ENCODE measurements at regions not wholly inside any gene's neighbourhood (a gene's known extent, or its start where the extent isn't known, plus 50 kb on each side); places are given as distances from the start of the nearest gene placed in this dataset.

DNA sequence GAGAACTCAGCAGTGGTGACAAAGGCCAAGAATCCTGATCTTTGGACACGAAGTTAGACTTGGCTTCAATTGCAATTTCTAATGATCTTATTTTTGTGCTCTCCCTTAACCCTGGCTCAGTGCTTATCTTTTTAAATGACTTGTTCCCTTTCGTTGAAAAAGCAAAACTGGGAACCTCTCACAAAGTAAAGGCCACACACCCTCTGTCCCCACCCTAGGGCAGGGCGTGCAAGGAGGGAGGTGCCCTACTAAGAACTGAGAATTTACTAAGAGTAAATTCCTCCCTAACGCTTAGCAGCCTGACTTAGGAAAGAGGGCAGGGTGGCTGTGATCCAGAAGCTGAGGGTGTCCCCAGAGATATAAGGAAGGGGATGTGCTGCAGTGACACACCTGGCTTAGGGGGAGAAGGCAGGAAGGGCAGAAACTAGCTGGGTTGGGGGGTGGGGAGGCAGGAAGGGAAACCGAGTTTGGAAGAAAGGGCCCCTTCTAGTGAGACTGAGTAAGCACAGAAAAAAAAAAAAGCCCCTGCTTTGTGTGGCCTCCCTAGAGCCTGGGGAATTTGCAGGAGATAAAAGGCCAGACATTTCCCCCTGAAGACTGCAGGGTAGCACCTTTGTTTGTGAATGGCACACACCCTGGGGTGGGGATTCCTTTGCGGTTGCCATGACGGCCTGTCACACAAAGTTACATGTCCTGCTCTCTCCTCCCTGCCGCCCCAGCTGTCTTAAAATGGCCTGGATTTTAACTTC lies 435.1 kb downstream of the EFNB2 start:
- H3K9ac ChIP-seq (ENCODE audit: insufficient read depth, low read length) = no peak overlapping the region
- no peaks in the 10 kb centered on the region for H4K20me1 ChIP-seq (ENCODE audit: control insufficient read depth, extremely low read depth, insufficient read depth, low read length)
- no peaks in the 10 kb centered on the region for H3K79me2 ChIP-seq (ENCODE audit: control insufficient read depth, insufficient read depth, low read length)
- TF ChIP-seq EZH2 (IDR thresholded peaks at IDR 0.05; ENCODE audit: low read length, missing control alignments) (no peak), CTCF (conservative IDR thresholded peaks at IDR 0.05 in 1 of 2, IDR thresholded peaks at IDR 0.05 in 1 of 2; ENCODE audit: low read depth in 1 of 2, low read length in 2 of 2) (no peak)
- H3K27ac ChIP-seq (ENCODE audit: insufficient read depth, low read length) = no peak overlapping the region
- no peak overlapping the region for H3K4me2 ChIP-seq (ENCODE audit: extremely low read depth, insufficient read depth, low read length)
- no peak overlapping the region for H3K4me3 ChIP-seq (replicated peaks in 1 of 4; ENCODE audit: control extremely low read depth in 1 of 4, insufficient read depth in 1 of 4, low read depth in 3 of 4, low read length in 4 of 4)
- DNase-seq (ENCODE audit: low read depth in 2 of 2) = no peak
- H3K4me1 ChIP-seq (ENCODE audit: control insufficient read depth, extremely low read depth, insufficient read depth, low read length) = peaks cover 11% of the 10 kb centered on the region
- no peaks in the 10 kb centered on the region for H3K27me3 ChIP-seq (ENCODE audit: control insufficient read depth, insufficient read depth, low read length)
- H3K9me3 ChIP-seq (ENCODE audit: control insufficient read depth, insufficient read depth, low read depth, low read length) = no peaks in the 10 kb centered on the region
- no peak overlapping the region for H2AFZ ChIP-seq (ENCODE audit: low read length)
- no peaks in the 10 kb centered on the region for H3K36me3 ChIP-seq (ENCODE audit: control insufficient read depth, insufficient read depth, low read length)

DNA sequence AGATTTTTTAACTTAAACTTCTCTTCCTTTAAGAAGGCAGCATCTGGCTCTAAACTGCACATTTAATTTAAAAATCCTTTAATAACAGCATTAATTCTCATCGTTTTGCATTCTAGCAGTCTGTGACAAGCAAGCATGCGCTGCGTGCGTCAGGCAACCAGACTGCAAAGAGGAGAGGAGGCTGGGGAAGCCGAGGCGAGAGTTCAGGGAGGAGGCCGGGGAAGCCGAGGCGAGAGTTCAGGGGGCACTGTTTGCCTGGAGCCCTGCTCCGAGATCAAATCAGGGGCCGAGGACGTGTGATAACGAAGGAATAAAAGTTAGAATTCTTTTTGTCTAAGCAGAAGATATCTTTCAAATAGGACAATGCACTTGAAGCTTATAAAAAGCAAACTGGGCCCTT lies 435.7 kb downstream of the EFNB2 start:
- H3K4me1 ChIP-seq (ENCODE audit: control insufficient read depth, extremely low read depth, insufficient read depth, low read length) = peaks cover 8% of the 10 kb centered on the region
- H4K20me1 ChIP-seq (ENCODE audit: control insufficient read depth, extremely low read depth, insufficient read depth, low read length) = no peaks in the 10 kb centered on the region
- no peak overlapping the region for H3K4me3 ChIP-seq (replicated peaks in 1 of 4; ENCODE audit: control extremely low read depth in 1 of 4, insufficient read depth in 1 of 4, low read depth in 3 of 4, low read length in 4 of 4)
- H3K27me3 ChIP-seq (ENCODE audit: control insufficient read depth, insufficient read depth, low read length) = no peaks in the 10 kb centered on the region
- TF ChIP-seq EZH2 (IDR thresholded peaks at IDR 0.05; ENCODE audit: low read length, missing control alignments) (no peak), CTCF (conservative IDR thresholded peaks at IDR 0.05 in 1 of 2, IDR thresholded peaks at IDR 0.05 in 1 of 2; ENCODE audit: low read depth in 1 of 2, low read length in 2 of 2) (no peak)
- no peaks in the 10 kb centered on the region for H3K79me2 ChIP-seq (ENCODE audit: control insufficient read depth, insufficient read depth, low read length)
- H3K9me3 ChIP-seq (ENCODE audit: control insufficient read depth, insufficient read depth, low read depth, low read length) = no peaks in the 10 kb centered on the region
- DNase-seq (ENCODE audit: low read depth in 2 of 2) = no peak
- H3K27ac ChIP-seq (ENCODE audit: insufficient read depth, low read length) = no peak overlapping the region
- H3K4me2 ChIP-seq (ENCODE audit: extremely low read depth, insufficient read depth, low read length) = no peak overlapping the region
- no peak overlapping the region for H2AFZ ChIP-seq (ENCODE audit: low read length)
- H3K9ac ChIP-seq (ENCODE audit: insufficient read depth, low read length) = no peak overlapping the region
- no peaks in the 10 kb centered on the region for H3K36me3 ChIP-seq (ENCODE audit: control insufficient read depth, insufficient read depth, low read length)

DNA sequence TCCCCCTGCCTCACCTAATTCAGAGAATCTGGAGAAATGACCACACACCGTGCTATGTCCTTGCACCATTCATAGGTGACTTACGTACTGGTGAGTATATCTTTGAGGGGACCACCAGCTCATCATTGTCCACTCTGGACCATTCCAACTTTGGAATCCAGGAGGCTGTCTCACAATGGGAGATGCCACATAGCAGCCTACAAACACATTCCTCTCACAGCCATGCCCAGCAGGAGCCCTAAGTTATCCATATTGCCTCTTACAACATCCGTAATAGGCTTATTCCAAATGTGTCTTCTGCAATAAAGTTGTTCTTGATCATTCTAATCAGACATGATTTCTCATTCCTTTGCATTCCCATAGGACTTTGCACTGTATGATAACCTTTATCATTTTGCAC lies 436.7 kb downstream of the EFNB2 start:
- H3K27ac ChIP-seq (ENCODE audit: insufficient read depth, low read length) = no peak overlapping the region
- H3K79me2 ChIP-seq (ENCODE audit: control insufficient read depth, insufficient read depth, low read length) = no peaks in the 10 kb centered on the region
- H3K27me3 ChIP-seq (ENCODE audit: control insufficient read depth, insufficient read depth, low read length) = no peaks in the 10 kb centered on the region
- H3K4me1 ChIP-seq (ENCODE audit: control insufficient read depth, extremely low read depth, insufficient read depth, low read length) = peaks cover 4% of the 10 kb centered on the region
- no peak for DNase-seq (ENCODE audit: low read depth in 2 of 2)
- H3K9me3 ChIP-seq (ENCODE audit: control insufficient read depth, insufficient read depth, low read depth, low read length) = no peaks in the 10 kb centered on the region
- no peak overlapping the region for H3K4me3 ChIP-seq (replicated peaks in 1 of 4; ENCODE audit: control extremely low read depth in 1 of 4, insufficient read depth in 1 of 4, low read depth in 3 of 4, low read length in 4 of 4)
- no peak for TF ChIP-seq EZH2 (IDR thresholded peaks at IDR 0.05; ENCODE audit: low read length, missing control alignments)
- no peak for TF ChIP-seq CTCF (conservative IDR thresholded peaks at IDR 0.05 in 1 of 2, IDR thresholded peaks at IDR 0.05 in 1 of 2; ENCODE audit: low read depth in 1 of 2, low read length in 2 of 2)
- no peaks in the 10 kb centered on the region for H3K36me3 ChIP-seq (ENCODE audit: control insufficient read depth, insufficient read depth, low read length)
- H2AFZ ChIP-seq (ENCODE audit: low read length) = no peak overlapping the region
- H3K9ac ChIP-seq (ENCODE audit: insufficient read depth, low read length) = no peak overlapping the region
- no peaks in the 10 kb centered on the region for H4K20me1 ChIP-seq (ENCODE audit: control insufficient read depth, extremely low read depth, insufficient read depth, low read length)
- no peak overlapping the region for H3K4me2 ChIP-seq (ENCODE audit: extremely low read depth, insufficient read depth, low read length)
